ENCODE measurements at regions not wholly inside any gene's neighbourhood (a gene's known extent, or its start where the extent isn't known, plus 50 kb on each side); places are given as distances from the start of the nearest gene placed in this dataset.

DNA sequence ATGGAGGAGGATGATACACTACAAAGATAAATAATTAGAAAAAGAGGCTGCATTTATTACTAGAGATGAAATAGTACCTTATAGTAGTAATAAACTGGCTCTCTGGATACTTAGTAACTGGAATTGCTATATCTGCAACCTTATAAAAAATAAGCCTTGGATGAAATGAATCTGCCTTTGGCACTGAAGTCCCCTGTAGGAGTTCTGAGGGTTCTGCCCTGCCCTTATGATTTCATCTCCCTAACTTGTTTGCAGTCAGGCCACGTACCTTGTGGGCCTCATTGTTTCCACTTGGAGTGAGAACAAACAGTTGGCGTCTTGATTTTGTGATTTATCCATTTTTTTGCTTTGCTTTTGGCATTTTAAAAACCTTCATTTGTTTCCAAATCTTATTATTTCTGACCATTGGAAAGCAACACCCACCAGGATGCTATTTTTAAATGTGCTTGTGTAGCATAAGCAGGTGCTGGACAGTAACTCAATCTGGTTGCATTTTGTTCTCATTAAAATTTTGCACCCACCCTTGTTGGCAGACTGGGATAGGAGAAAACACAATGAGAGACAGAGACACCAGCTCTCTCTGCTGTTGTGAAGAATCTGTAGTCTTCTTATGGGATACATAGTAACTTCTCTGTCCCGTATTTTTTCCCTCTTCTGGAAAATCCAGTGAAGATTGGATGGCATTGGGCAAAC, 518.9 kb upstream of the SGCD start:
- TF ChIP-seq, protein P1, sequence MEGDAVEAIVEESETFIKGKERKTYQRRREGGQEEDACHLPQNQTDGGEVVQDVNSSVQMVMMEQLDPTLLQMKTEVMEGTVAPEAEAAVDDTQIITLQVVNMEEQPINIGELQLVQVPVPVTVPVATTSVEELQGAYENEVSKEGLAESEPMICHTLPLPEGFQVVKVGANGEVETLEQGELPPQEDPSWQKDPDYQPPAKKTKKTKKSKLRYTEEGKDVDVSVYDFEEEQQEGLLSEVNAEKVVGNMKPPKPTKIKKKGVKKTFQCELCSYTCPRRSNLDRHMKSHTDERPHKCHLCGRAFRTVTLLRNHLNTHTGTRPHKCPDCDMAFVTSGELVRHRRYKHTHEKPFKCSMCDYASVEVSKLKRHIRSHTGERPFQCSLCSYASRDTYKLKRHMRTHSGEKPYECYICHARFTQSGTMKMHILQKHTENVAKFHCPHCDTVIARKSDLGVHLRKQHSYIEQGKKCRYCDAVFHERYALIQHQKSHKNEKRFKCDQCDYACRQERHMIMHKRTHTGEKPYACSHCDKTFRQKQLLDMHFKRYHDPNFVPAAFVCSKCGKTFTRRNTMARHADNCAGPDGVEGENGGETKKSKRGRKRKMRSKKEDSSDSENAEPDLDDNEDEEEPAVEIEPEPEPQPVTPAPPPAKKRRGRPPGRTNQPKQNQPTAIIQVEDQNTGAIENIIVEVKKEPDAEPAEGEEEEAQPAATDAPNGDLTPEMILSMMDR (IDR thresholded peaks at IDR 0.05), result no peak
- TF ChIP-seq POLR2A (IDR thresholded peaks at IDR 0.05), result no peak
- no peak for TF ChIP-seq POLR2AphosphoS5 (IDR thresholded peaks at IDR 0.05)
- TF ChIP-seq EP300 (IDR thresholded peaks at IDR 0.05), result no peak
